Neural crest cell (in vitro differentiated cells): ENCODE measurements at regions not wholly inside any gene's neighbourhood (a gene's known extent, or its start where the extent isn't known, plus 50 kb on each side); places are given as distances from the start of the nearest gene placed in this dataset.

ENCODE experiments used
- DNase-seq: peaks from one replicate; pipeline ENCODE4 v3.0.0; 2021; ENCODE audit warnings: low read depth, mixed read lengths, low spot score
- H3K27ac Mint-ChIP-seq: one replicate; pipeline ENCODE4 v1.8.0; 2021; ENCODE audit warnings: mild to moderate bottlenecking, mixed read lengths; ENCODE audit not compliant: unreplicated experiment
- H3K27me3 Mint-ChIP-seq: 2 replicates; pipeline ENCODE4 v1.8.0; 2021; ENCODE audit warnings: low read depth, mild to moderate bottlenecking, mixed read lengths
- H3K36me3 Mint-ChIP-seq: 2 replicates; pipeline ENCODE4 v1.8.0; 2021; ENCODE audit warnings: low read depth, mild to moderate bottlenecking, mixed read lengths
- H3K4me1 Mint-ChIP-seq: 2 replicates; pipeline ENCODE4 v1.8.0; 2021; ENCODE audit warnings: mixed read lengths
- H3K4me3 Mint-ChIP-seq: one replicate; pipeline ENCODE4 v1.8.0; 2021; ENCODE audit warnings: mild to moderate bottlenecking, mixed read lengths
- H3K9me3 Mint-ChIP-seq: 2 replicates; pipeline ENCODE4 v1.8.0; 2021; ENCODE audit warnings: mixed read lengths
- CTCF ChIP-seq: fragments of 200-600 bp; sonication (generic); conservative IDR thresholded peaks from 2 replicates; pipeline ENCODE4 v1.5.0; 2021; ENCODE audit warnings: antibody characterized with exemption, mild to moderate bottlenecking

DNA sequence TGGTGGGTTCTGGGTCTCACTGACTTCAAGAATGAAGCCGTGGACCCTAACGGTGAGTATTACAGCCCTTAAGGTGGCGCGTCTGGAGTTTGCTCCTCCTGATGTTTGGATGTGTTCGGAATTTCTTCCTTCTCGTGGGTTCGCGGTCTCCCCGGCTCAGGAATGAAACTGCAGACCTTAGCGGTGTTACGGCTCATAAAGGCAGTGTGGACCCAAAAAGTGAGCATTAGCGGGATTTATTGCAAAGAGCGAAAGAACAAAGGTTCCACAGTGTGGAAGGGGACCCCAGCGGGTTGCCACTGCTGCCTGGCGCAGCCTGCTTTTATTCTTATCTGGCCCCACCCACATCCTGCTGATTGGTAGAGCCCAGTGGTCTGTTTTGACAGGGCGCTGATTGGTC, 420.5 kb upstream of the BCHE start:
- DNase-seq: no peak
- H3K4me1 Mint-ChIP-seq: no peaks in the 10 kb centered on the region
- peaks cover 2% of the 10 kb centered on the region for H3K36me3 Mint-ChIP-seq
- H3K9me3 Mint-ChIP-seq: peaks cover 4% of the 10 kb centered on the region
- TF ChIP-seq CTCF: no peak
- H3K27ac Mint-ChIP-seq: no peak overlapping the region
- H3K4me3 Mint-ChIP-seq: no peak overlapping the region
- no peaks in the 10 kb centered on the region for H3K27me3 Mint-ChIP-seq

DNA sequence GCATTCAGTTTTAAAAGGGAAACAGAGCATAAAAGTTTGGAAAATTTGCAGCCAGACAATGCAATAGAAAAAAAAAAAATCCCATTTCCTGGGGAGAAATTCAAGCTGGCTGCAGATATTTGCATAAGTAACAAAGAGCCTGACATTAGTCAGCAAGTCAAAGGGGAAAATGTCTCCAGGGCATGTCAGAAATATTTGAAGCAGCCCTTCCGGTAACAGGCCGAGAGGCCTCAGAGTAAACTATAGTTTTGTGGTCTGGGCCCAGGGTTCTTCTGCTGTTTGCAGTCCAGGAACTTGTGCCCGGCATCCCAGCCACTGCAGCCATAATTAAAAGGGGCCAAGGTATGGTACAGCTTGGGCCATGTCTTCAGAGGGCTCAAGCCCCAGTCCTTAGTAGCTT, 411.6 kb upstream of the BCHE start:
- no peak overlapping the region for H3K27ac Mint-ChIP-seq
- no peak for DNase-seq
- no peak overlapping the region for H3K4me3 Mint-ChIP-seq
- H3K4me1 Mint-ChIP-seq: peaks cover 7% of the 10 kb centered on the region
- peaks cover 10% of the 10 kb centered on the region for H3K9me3 Mint-ChIP-seq
- no peak for TF ChIP-seq CTCF
- H3K36me3 Mint-ChIP-seq: peaks cover 11% of the 10 kb centered on the region
- no peaks in the 10 kb centered on the region for H3K27me3 Mint-ChIP-seq

GRCh38 chr3:166243511-166243910, 406.3 kb upstream of the BCHE start:
- peaks cover 4% of the 10 kb centered on the region for H3K9me3 Mint-ChIP-seq
- H3K27me3 Mint-ChIP-seq: no peaks in the 10 kb centered on the region
- H3K4me3 Mint-ChIP-seq: no peak overlapping the region
- TF ChIP-seq CTCF: no peak
- DNase-seq: no peak
- peaks cover 5% of the 10 kb centered on the region for H3K4me1 Mint-ChIP-seq
- peaks cover 4% of the 10 kb centered on the region for H3K36me3 Mint-ChIP-seq
- H3K27ac Mint-ChIP-seq: no peak overlapping the region

- Mint-ChIP-seq H3K4me1 (no peaks in the 10 kb centered on the region), H3K27me3 (no peaks in the 10 kb centered on the region), H3K4me3 (no peak overlapping the region), H3K36me3 (no peaks in the 10 kb centered on the region), H3K27ac (no peak overlapping the region), H3K9me3 (peaks cover 2% of the 10 kb centered on the region)
- DNase-seq: no peak
- no peak for TF ChIP-seq CTCF
Measured at GRCh38 chr3:166223120-166223519, 385.9 kb upstream of the BCHE start.

GRCh38 chr3:166211451-166211850, 374.2 kb upstream of the BCHE start:
- no peak for TF ChIP-seq CTCF
- DNase-seq: no peak
- Mint-ChIP-seq H3K4me3 (no peak overlapping the region), H3K27ac (no peak overlapping the region), H3K36me3 (no peaks in the 10 kb centered on the region), H3K9me3 (no peaks in the 10 kb centered on the region), H3K4me1 (no peaks in the 10 kb centered on the region), H3K27me3 (no peaks in the 10 kb centered on the region)

DNA sequence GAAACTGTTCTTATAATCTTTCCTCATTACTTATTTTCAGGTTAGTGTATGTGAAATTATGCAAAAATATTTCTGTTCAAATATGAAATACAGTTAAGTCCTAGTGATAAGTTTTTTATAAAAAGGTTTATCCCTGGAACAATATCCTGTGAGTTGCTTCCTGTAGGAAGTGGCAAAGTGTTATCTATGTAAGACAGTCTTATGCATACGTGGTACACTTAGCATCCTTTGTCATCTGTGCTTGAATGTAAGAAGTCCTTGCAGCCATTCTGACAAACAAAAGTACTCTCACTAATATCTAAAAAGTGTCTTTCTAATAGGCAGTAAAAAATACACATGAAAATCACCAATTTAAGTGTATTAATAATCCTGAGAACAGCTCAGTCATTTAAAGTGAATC, 372.5 kb upstream of the BCHE start:
- Mint-ChIP-seq H3K4me1 (no peaks in the 10 kb centered on the region), H3K4me3 (no peak overlapping the region), H3K27me3 (no peaks in the 10 kb centered on the region), H3K27ac (no peak overlapping the region), H3K9me3 (no peaks in the 10 kb centered on the region), H3K36me3 (no peaks in the 10 kb centered on the region)
- no peak for DNase-seq
- TF ChIP-seq CTCF: no peak
